DOHH2 (cell line): ENCODE measurements at regions not wholly inside any gene's neighbourhood (a gene's known extent, or its start where the extent isn't known, plus 50 kb on each side); places are given as distances from the start of the nearest gene placed in this dataset.
"Not testable (repeated sequence)": the region's sequence is repeated elsewhere in the genome, so short reads cannot be mapped to it uniquely, and the experiment has no call there.

Source experiments
- H3F3A ChIP-seq: fragments of 200-600 bp; sonication (generic), shearing (Covaris generic); 2 replicates; pipeline ENCODE4 v1.6.0; 2016; ENCODE audit warnings: antibody characterized with exemption, mild to moderate bottlenecking; ENCODE audit not compliant: control insufficient read depth, insufficient read depth
- H3K27ac ChIP-seq: fragments of 200-600 bp; sonication (generic); 2 replicates; pipeline ENCODE4 v1.5.1; 2014; ENCODE audit warnings: low read depth, mild to moderate bottlenecking, low read length, moderate library complexity
- H3K27me3 ChIP-seq: fragments of 200-600 bp; sonication (generic); 2 replicates; pipeline ENCODE4 v1.6.1; 2014; ENCODE audit warnings: mild to moderate bottlenecking, low read length, mixed read lengths; ENCODE audit not compliant: control insufficient read depth
- H3K36me3 ChIP-seq: fragments of 200-600 bp; sonication (generic); 2 replicates; pipeline ENCODE4 v1.6.1; 2014; ENCODE audit warnings: mild to moderate bottlenecking, low read length, moderate library complexity, mixed read lengths; ENCODE audit not compliant: control insufficient read depth
- H3K4me1 ChIP-seq: fragments of 200-600 bp; sonication (generic); 2 replicates; pipeline ENCODE4 v1.6.1; 2014; ENCODE audit warnings: mild to moderate bottlenecking, low read length, mixed read lengths; ENCODE audit not compliant: control insufficient read depth
- H3K4me2 ChIP-seq: fragments of 200-600 bp; sonication (generic); 2 replicates; pipeline ENCODE4 v1.6.0; 2014; ENCODE audit warnings: mild to moderate bottlenecking, low read length, moderate library complexity
- H3K4me3 ChIP-seq: fragments of 200-600 bp; sonication (generic); 2 replicates; pipeline ENCODE4 v1.5.1; 2014; ENCODE audit warnings: mild to moderate bottlenecking, low read length, mixed read lengths
- H3K79me2 ChIP-seq: fragments of 200-600 bp; sonication (generic); 2 replicates; pipeline ENCODE4 v1.6.1; 2014; ENCODE audit warnings: mild to moderate bottlenecking, low read length, mixed read lengths; ENCODE audit not compliant: control insufficient read depth
- H3K9me2 ChIP-seq: fragments of 200-600 bp; sonication (generic); replicated peaks from 2 replicates; pipeline ENCODE4 v1.6.1; 2014; ENCODE audit warnings: mild to moderate bottlenecking, low read length, mixed read lengths; ENCODE audit not compliant: control insufficient read depth
- H3K9me3 ChIP-seq: fragments of 200-600 bp; sonication (generic); 2 replicates; pipeline ENCODE4 v1.6.1; 2014; ENCODE audit warnings: antibody characterized with exemption, low read length, mixed read lengths; ENCODE audit not compliant: control insufficient read depth, insufficient read depth
- H4K20me1 ChIP-seq: fragments of 200-600 bp; sonication (generic); 2 replicates; pipeline ENCODE4 v1.6.0; 2014; ENCODE audit warnings: low read depth, mild to moderate bottlenecking, antibody characterized with exemption, low read length, moderate library complexity; ENCODE audit not compliant: control insufficient read depth, insufficient read depth
- CTCF ChIP-seq: fragments of 200-600 bp; sonication (generic); IDR thresholded peaks from one replicate; pipeline ENCODE4 v1.5.1; 2014; ENCODE audit warnings: antibody characterized with exemption, mild to moderate bottlenecking, low read depth, low read length; ENCODE audit not compliant: poor library complexity, severe bottlenecking
- EZH2phosphoT487 ChIP-seq: fragments of 200-600 bp; sonication (generic); IDR thresholded peaks from 2 replicates; pipeline ENCODE4 v1.6.1; 2017; ENCODE audit warnings: borderline replicate concordance, mild to moderate bottlenecking, antibody characterized with exemption, low read length, moderate library complexity, mixed read lengths

GRCh38 chr12:91637789-91638624, 455.4 kb upstream of the DCN start:
- Histone ChIP-seq H3K4me1 (no peaks in the 10 kb centered on the region), H3K79me2 (no peaks in the 10 kb centered on the region), H3K27me3 (no peaks in the 10 kb centered on the region), H3K9me3 (no peaks in the 10 kb centered on the region; the same call in 1 of the 2 replicates), H3K4me3 (no peak overlapping the region), H3K36me3 (no peaks in the 10 kb centered on the region), H3F3A (no peaks in the 10 kb centered on the region), H3K4me2 (no peak overlapping the region), H3K9me2 (no peaks in the 10 kb centered on the region), H4K20me1 (no peaks in the 10 kb centered on the region), H3K27ac (no peak overlapping the region)
- no peak for TF ChIP-seq CTCF
- no peak for TF ChIP-seq EZH2phosphoT487

GRCh38 chr12:91636721-91637120, 454.1 kb upstream of the DCN start:
- Histone ChIP-seq H3K79me2 (no peaks in the 10 kb centered on the region), H3K4me3 (no peak overlapping the region), H3K36me3 (no peaks in the 10 kb centered on the region), H3K9me3 (no peaks in the 10 kb centered on the region; the same call in 1 of the 2 replicates), H3K27me3 (no peaks in the 10 kb centered on the region), H3K9me2 (no peaks in the 10 kb centered on the region), H3F3A (no peaks in the 10 kb centered on the region), H4K20me1 (no peaks in the 10 kb centered on the region), H3K4me2 (no peak overlapping the region), H3K27ac (no peak overlapping the region), H3K4me1 (no peaks in the 10 kb centered on the region)
- TF ChIP-seq CTCF, result no peak
- TF ChIP-seq EZH2phosphoT487, result no peak

GRCh38 chr12:91634386-91634713, 451.7 kb upstream of the DCN start:
- not testable (repeated sequence) for H3K27me3 ChIP-seq, H3K4me2 ChIP-seq, H3F3A ChIP-seq, H3K4me3 ChIP-seq, H4K20me1 ChIP-seq, H3K36me3 ChIP-seq, H3K9me2 ChIP-seq, H3K4me1 ChIP-seq, H3K79me2 ChIP-seq, H3K27ac ChIP-seq, H3K9me3 ChIP-seq

GRCh38 chr12:91633734-91634357, 451.2 kb upstream of the DCN start:
- H3K4me2 ChIP-seq, result no peak overlapping the region
- H3K4me3 ChIP-seq, result no peak overlapping the region
- H4K20me1 ChIP-seq, result no peaks in the 10 kb centered on the region
- H3K36me3 ChIP-seq, result no peaks in the 10 kb centered on the region
- H3K27me3 ChIP-seq, result no peaks in the 10 kb centered on the region
- H3K9me2 ChIP-seq, result no peaks in the 10 kb centered on the region
- no peaks in the 10 kb centered on the region for H3F3A ChIP-seq
- no peaks in the 10 kb centered on the region for H3K79me2 ChIP-seq
- TF ChIP-seq CTCF (no peak), EZH2phosphoT487 (no peak)
- H3K4me1 ChIP-seq, result no peaks in the 10 kb centered on the region
- no peak overlapping the region for H3K27ac ChIP-seq
- H3K9me3 ChIP-seq, result no peaks in the 10 kb centered on the region; the same call in 1 of the 2 replicates
